ENCODE measurements at regions not wholly inside any gene's neighbourhood (a gene's known extent, or its start where the extent isn't known, plus 50 kb on each side); places are given as distances from the start of the nearest gene placed in this dataset.

DNA sequence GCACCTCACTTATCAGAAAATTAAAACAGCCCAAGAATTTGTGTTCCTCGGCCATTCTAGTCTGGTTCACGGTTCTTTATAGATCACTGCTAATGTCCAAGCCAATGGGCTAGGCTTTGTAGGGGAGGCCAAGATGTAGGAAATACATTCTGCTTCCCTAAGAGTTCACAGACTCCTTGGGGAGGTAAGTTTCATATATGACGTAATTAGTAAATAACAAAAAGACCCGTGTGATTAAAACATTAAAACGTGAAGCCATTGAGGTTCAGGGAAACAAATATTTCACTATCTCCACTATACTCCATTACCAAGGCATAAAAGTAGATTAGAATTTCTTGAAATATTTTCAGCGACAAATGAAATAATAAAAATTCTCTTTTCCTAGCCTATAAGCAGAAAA is 272.5 kb upstream of the KLHL29 start:
- DNase-seq (ENCODE audit: low read depth): no peak
- TF ChIP-seq, protein P1, sequence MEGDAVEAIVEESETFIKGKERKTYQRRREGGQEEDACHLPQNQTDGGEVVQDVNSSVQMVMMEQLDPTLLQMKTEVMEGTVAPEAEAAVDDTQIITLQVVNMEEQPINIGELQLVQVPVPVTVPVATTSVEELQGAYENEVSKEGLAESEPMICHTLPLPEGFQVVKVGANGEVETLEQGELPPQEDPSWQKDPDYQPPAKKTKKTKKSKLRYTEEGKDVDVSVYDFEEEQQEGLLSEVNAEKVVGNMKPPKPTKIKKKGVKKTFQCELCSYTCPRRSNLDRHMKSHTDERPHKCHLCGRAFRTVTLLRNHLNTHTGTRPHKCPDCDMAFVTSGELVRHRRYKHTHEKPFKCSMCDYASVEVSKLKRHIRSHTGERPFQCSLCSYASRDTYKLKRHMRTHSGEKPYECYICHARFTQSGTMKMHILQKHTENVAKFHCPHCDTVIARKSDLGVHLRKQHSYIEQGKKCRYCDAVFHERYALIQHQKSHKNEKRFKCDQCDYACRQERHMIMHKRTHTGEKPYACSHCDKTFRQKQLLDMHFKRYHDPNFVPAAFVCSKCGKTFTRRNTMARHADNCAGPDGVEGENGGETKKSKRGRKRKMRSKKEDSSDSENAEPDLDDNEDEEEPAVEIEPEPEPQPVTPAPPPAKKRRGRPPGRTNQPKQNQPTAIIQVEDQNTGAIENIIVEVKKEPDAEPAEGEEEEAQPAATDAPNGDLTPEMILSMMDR (IDR thresholded peaks at IDR 0.05; ENCODE audit: insufficient read depth, low read length): no peak
- no peak overlapping the region for H3K4me3 ChIP-seq (ENCODE audit: low read depth, low read length)

DNA sequence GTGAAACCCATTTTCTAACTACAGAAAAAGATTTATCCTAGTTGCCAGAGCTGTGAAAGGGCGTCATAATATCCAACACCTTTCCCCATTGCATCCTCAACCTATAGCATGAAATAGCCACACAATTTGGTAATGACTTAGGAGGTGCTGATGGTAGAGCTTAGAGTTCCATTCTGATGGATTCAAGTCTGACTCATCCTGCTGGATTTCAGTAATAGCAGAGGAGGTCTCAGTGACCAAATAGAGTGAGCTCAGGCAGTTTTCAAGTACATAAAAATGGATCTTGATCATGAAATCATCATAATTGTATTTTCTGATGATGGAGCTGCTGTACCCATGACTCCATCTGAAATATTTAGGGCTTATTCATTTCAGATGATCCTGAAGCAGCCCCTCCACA is 270.7 kb upstream of the KLHL29 start:
- no peak for DNase-seq (ENCODE audit: low read depth)
- no peak overlapping the region for H3K4me3 ChIP-seq (ENCODE audit: low read depth, low read length)
- TF ChIP-seq, protein P1 (IDR thresholded peaks at IDR 0.05; ENCODE audit: insufficient read depth, low read length): no peak

DNA sequence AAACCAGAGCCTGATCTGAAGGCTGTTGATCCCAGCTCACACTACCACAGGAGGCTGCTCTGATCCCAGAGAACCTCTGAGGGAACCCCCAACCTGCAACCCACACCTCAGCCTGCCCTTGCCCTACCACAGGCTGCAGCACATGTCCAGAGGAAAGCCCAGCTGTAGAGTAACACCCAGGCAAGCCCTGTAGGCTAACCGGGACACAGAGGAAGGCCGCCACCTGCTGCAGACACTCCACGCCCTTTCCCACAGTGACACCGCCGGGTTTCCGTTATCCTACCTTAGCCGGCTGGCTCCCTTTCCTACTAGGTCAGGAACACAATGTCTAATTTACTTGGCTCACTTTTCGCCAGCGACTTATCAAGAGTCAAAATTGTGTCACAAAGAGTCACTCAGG is 266.7 kb upstream of the KLHL29 start:
- no peak for DNase-seq (ENCODE audit: low read depth)
- H3K4me3 ChIP-seq (ENCODE audit: low read depth, low read length): no peak overlapping the region

DNA sequence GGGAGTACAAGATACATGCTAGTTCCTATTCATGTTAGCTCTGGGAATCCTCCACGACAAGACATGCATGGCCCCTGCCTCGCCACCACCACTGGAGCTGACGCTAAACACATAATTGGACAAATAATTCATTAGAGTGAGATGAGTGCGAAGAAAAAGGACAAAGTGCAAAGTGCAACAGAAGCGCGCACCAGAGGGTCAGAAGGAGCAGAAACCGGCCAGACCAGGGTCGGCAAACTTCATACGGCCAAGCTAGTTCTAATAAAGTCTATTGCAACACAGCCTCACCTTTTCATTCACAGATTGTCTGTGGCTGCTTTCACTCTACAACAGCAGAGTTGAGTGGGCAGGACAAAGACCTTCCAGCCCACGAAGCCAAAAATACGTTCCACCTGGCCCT is 266.1 kb upstream of the KLHL29 start:
- TF ChIP-seq, protein P1 (IDR thresholded peaks at IDR 0.05; ENCODE audit: insufficient read depth, low read length): no peak
- DNase-seq (ENCODE audit: low read depth): no peak

More for the DNA sequence above, 266.7 kb upstream of the KLHL29 start:
- TF ChIP-seq, protein P1 (IDR thresholded peaks at IDR 0.05; ENCODE audit: insufficient read depth, low read length): no peak

DNA sequence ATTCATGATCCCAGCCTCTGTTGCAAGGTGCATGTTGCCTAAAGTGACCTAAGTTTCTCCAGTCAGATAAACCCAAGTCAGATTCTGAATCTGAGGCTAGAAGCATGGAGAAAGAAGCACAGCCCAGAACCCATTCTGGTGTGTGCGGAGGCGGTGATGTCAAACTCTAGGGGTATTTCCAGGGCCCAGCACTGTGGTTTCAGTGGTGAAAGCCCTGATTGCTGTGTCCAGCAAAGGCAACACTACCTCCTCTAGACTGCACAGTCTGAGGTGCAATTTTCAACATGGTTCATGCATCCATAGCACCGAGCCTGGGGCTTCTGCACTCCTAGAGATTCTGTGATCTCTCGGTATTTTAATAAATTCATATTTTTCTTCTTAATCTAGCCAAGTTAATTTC is 264.8 kb upstream of the KLHL29 start:
- no peak for DNase-seq (ENCODE audit: low read depth)
- TF ChIP-seq, protein P1 (IDR thresholded peaks at IDR 0.05; ENCODE audit: insufficient read depth, low read length): no peak

More for the DNA sequence above, 266.1 kb upstream of the KLHL29 start:
- no peak overlapping the region for H3K4me3 ChIP-seq (ENCODE audit: low read depth, low read length)

DNA sequence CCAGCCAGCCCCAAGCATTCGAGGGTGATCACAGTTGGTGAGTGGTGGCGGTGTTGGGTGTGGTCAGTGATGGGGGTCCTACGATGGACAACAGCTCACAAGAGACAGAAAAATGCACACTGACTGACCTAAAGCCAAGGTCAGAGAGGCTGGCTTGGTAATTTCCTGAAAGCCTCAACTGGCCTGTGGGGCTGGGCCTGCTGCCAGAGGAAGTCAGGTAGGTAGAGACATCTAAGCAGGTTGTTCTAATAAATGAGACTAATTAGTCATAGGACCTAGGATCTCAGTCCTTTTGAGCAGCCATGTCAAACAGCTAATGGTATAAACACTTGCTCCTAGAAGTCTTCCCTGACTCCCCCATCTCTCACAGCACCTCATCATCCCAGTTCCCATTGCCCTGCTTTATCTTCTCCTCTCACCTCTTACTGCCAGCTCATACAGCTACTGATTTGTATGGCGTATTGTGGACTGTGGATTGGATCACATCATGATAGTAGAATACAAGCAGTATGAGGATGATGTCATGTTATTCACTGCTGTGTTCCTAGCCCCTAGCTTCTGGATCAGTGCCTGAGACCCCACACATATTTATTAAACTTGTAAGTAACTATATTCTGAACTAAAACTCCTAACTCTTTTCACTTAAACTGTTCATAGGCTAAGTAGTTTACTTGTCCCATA is 262.9 kb upstream of the KLHL29 start:
- no peak for DNase-seq (ENCODE audit: low read depth)
- H3K4me3 ChIP-seq (ENCODE audit: low read depth, low read length): no peak overlapping the region
- TF ChIP-seq, protein P1 (IDR thresholded peaks at IDR 0.05; ENCODE audit: insufficient read depth, low read length): no peak

More for the DNA sequence above, 264.8 kb upstream of the KLHL29 start:
- no peak overlapping the region for H3K4me3 ChIP-seq (ENCODE audit: low read depth, low read length)

All from fibroblast of the aortic adventitia (primary cell).